Mesendoderm (in vitro differentiated cells): ENCODE measurements at regions not wholly inside any gene's neighbourhood (a gene's known extent, or its start where the extent isn't known, plus 50 kb on each side); places are given as distances from the start of the nearest gene placed in this dataset.

Experiments
- DNase-seq: peaks from one replicate; pipeline ENCODE4 v3.0.0; 2013
- H2AK5ac ChIP-seq: 2 replicates; pipeline ENCODE4 v1.6.1; 2013; ENCODE audit warnings: low read length, inconsistent platforms
- H2BK120ac ChIP-seq: 2 replicates; pipeline ENCODE4 v1.6.1; 2013; ENCODE audit warnings: low read depth, mild to moderate bottlenecking, low read length, moderate library complexity, mixed read lengths
- H2BK15ac ChIP-seq: replicated peaks from 2 replicates; pipeline ENCODE4 v1.6.1; 2013; ENCODE audit warnings: low read depth, mild to moderate bottlenecking, moderate library complexity
- H2BK5ac ChIP-seq: 2 replicates; pipeline ENCODE4 v1.6.1; 2013; ENCODE audit warnings: low read length, inconsistent platforms
- H3K18ac ChIP-seq: 2 replicates; pipeline ENCODE4 v1.6.1; 2013; ENCODE audit warnings: mild to moderate bottlenecking, low read length, mixed read lengths
- H3K23ac ChIP-seq: one replicate; pipeline ENCODE4 v1.6.1; 2013; ENCODE audit warnings: low read length
- H3K27ac ChIP-seq: 2 replicates; pipeline ENCODE4 v1.5.1; 2013; ENCODE audit warnings: low read depth, mild to moderate bottlenecking, inconsistent platforms, low read length, moderate library complexity
- H3K27me3 ChIP-seq: 2 replicates; pipeline ENCODE4 v1.6.1; 2013; ENCODE audit warnings: low read length, control low read depth, mild to moderate bottlenecking, inconsistent platforms; ENCODE audit not compliant: insufficient read depth, poor library complexity
- H3K36me3 ChIP-seq: 2 replicates; pipeline ENCODE4 v1.6.1; 2013; ENCODE audit warnings: low read length, inconsistent platforms; ENCODE audit not compliant: control insufficient read depth, insufficient read depth
- H3K4ac ChIP-seq: one replicate; pipeline ENCODE4 v1.6.1; 2013; ENCODE audit warnings: low read depth, mild to moderate bottlenecking, low read length, moderate library complexity
- H3K4me1 ChIP-seq: 2 replicates; pipeline ENCODE4 v1.6.1; 2013; ENCODE audit warnings: low read depth, low read length, inconsistent platforms; ENCODE audit not compliant: control insufficient read depth
- H3K4me2 ChIP-seq: 2 replicates; pipeline ENCODE4 v1.6.1; 2013; ENCODE audit warnings: low read length
- H3K4me3 ChIP-seq: 2 replicates; pipeline ENCODE4 v1.5.1; 2013; ENCODE audit warnings: mild to moderate bottlenecking, low read length
- H3K56ac ChIP-seq: one replicate; pipeline ENCODE4 v1.6.1; 2013; ENCODE audit warnings: low read length
- H3K79me1 ChIP-seq: 2 replicates; pipeline ENCODE4 v1.6.1; 2013; ENCODE audit warnings: low read length, inconsistent platforms
- H3K79me2 ChIP-seq: 2 replicates; pipeline ENCODE4 v1.6.1; 2013; ENCODE audit warnings: mild to moderate bottlenecking, low read length; ENCODE audit not compliant: control insufficient read depth, insufficient read depth
- H3K9ac ChIP-seq: 2 replicates; pipeline ENCODE4 v1.6.1; 2013; ENCODE audit warnings: low read length, inconsistent platforms
- H4K5ac ChIP-seq: one replicate; pipeline ENCODE4 v1.6.1; 2013; ENCODE audit warnings: low read length
- H4K8ac ChIP-seq: one replicate; pipeline ENCODE4 v1.6.1; 2013; ENCODE audit warnings: low read depth, mild to moderate bottlenecking, control low read depth, low read length, moderate library complexity
- WGBS: extraction: QIAGEN DNeasy Blood & Tissue Kit; methylation state at CpG from one replicate; pipeline ENCODE4 v1.1.7; 2013; ENCODE audit warnings: low lambda C conversion rate, missing lambda C conversion rate; ENCODE audit not compliant: insufficient coverage; ENCODE audit errors: extremely low coverage; 5-methylcytosine and 5-hydroxymethylcytosine counted together

DNA sequence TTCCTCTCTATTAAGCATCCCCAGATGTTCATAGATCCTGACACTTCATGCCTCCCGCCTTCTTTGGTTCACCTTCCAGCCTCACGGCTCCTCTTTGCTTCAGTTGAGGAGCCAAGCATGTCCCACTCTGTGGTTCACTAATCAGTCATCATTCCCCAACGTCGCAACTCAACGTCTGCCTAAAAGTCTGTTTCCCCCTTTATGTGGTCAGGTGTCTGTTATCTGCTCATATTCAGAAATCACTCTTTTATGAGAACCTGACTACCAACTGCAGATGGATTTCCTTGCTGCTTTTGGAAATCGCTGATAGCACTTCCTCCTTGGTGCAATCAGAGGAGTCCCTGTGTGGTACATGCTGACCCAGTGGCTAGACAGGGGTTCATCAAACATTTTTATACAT lies 94.1 kb upstream of the VANGL1 start:
- DNase-seq: no peak
- no peak overlapping the region for H2BK15ac ChIP-seq
- no peak overlapping the region for H3K23ac ChIP-seq
- no peak overlapping the region for H4K8ac ChIP-seq
- no peaks in the 10 kb centered on the region for H3K79me1 ChIP-seq
- no peak overlapping the region for H3K18ac ChIP-seq
- H3K36me3 ChIP-seq: no peaks in the 10 kb centered on the region
- H3K4me3 ChIP-seq: no peak overlapping the region
- H3K56ac ChIP-seq: no peak overlapping the region
- no peak overlapping the region for H3K4ac ChIP-seq
- no peak overlapping the region for H3K27ac ChIP-seq
- H3K27me3 ChIP-seq: no peaks in the 10 kb centered on the region
- H3K9ac ChIP-seq: no peak overlapping the region
- H2BK5ac ChIP-seq: no peak overlapping the region
- H2AK5ac ChIP-seq: no peak overlapping the region
- no CpG with 5 or more reads among the region's 6 CpGs for WGBS
- H3K79me2 ChIP-seq: no peaks in the 10 kb centered on the region
- no peak overlapping the region for H4K5ac ChIP-seq
- no peak overlapping the region for H3K4me2 ChIP-seq
- H2BK120ac ChIP-seq: no peak overlapping the region
- H3K4me1 ChIP-seq: peaks cover 2% of the 10 kb centered on the region

DNA sequence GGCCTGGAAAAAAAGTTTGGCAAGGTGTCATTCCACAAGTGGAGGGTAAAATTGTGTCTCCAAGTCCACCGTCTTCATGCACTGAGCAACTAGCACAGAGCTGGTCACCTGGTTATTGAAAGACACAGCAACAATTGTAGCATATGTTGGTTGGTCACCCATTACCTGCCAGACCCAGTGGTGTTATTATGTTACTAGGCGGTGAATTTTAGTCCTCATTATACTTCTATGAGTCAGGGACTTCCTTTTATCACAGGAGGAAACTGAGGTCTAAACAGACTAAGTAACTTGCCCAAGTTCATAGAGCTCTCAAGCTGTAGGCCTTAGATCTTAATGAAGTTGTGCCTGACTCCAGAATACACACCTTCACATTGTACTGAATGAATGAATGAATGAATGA lies 94.9 kb upstream of the VANGL1 start:
- Histone ChIP-seq H3K9ac (no peak overlapping the region), H2BK5ac (no peak overlapping the region), H3K79me1 (no peaks in the 10 kb centered on the region), H2AK5ac (no peak overlapping the region), H2BK15ac (no peak overlapping the region), H3K27me3 (no peaks in the 10 kb centered on the region), H3K4me1 (peaks cover 2% of the 10 kb centered on the region), H2BK120ac (no peak overlapping the region), H4K5ac (no peak overlapping the region), H3K18ac (no peak overlapping the region), H3K56ac (no peak overlapping the region), H3K4me2 (no peak overlapping the region), H3K79me2 (no peaks in the 10 kb centered on the region), H4K8ac (no peak overlapping the region), H3K4ac (no peak overlapping the region), H3K4me3 (no peak overlapping the region), H3K23ac (no peak overlapping the region), H3K36me3 (no peaks in the 10 kb centered on the region), H3K27ac (no peak overlapping the region)
- no CpG with 5 or more reads among the region's 2 CpGs for WGBS
- DNase-seq: no peak

DNA sequence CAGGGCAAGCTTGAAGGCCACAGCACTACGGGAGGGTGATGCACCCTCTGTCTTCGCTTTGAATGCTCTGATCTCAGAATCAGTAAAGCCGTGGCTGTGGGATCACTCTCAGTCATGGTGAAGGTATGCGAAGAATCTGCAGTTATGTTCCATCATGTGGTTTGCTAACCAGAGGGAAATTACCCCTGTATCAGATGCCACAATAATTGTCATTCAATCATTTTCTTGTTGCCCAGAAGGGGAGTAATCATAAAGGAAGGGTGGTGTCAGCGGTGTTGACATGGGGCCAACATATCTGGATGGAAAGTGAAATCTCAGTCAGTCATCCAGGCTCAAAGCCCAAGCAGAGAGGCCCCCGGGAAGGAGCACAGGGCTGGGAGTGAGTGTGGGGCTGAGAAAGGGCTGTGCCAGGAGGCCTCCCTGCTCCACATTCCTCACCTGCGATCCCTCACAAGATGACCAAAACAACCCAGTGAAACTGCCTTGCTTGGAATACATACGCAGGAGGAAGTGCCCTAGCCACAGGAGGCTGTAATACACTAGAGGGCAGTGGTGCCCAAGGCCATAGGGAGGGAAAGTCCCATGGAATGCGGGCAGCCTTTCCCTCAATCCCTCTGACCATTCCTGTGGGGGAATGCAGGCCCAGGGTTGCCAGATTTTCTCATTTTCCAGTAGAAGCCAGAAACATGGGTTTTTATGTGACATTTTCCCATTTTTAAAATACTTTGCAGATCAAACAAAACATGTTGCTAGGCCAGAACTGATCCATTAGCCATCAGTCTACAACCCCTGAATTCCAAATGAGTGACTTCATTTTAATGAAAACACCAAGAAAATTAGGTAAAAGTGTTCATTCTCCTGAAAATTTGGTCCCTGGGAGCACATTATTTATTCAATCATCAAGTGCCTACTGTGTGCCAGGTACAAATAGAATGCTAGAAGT lies 95.7 kb upstream of the VANGL1 start:
- Histone ChIP-seq H3K4ac (no peak overlapping the region), H3K23ac (no peak overlapping the region), H3K4me2 (no peak overlapping the region), H4K8ac (no peak overlapping the region), H2BK15ac (no peak overlapping the region), H2AK5ac (no peak overlapping the region), H4K5ac (no peak overlapping the region), H2BK120ac (peak overlapping the region; percentile 61), H3K56ac (no peak overlapping the region), H3K18ac (no peak overlapping the region), H3K79me2 (no peaks in the 10 kb centered on the region), H3K79me1 (no peaks in the 10 kb centered on the region), H3K4me1 (peaks cover 2% of the 10 kb centered on the region), H2BK5ac (no peak overlapping the region), H3K9ac (no peak overlapping the region), H3K36me3 (no peaks in the 10 kb centered on the region), H3K4me3 (no peak overlapping the region), H3K27ac (peak overlapping the region; percentile 29), H3K27me3 (no peaks in the 10 kb centered on the region)
- no CpG with 5 or more reads among the region's 9 CpGs for WGBS
- DNase-seq: peak; percentile 99

DNA sequence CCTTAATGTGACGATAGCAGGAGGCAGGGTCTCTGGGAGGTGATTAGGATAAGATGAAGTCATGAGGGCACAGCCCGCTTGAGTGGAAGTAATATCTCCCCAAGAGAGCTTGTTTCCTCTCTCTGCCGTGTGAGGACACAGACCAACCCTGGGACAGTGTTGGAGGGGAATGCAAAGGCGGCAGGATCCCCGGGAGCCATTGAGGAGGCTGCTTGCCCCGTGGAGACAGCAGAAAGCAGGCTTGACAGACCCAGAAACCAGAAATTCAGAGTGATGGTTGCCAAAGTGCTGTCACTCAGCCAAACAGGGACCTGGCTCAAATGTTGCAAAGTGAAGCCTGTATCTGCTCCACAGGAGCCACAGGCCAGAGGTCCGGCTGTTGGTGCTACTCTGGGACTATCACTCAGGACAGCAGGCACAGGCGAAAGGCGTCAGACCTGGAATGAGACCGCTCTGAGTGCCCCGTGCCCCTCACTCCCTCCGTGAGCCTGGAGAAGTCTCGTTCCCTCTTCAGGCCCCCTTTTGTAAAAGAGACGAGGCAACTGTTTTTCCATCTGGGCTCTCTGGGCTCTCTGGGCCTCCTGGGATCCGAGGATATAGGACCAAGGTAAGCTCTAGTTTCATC lies 96.6 kb upstream of the VANGL1 start:
- Histone ChIP-seq H3K79me2 (no peaks in the 10 kb centered on the region), H2BK15ac (no peak overlapping the region), H3K56ac (peak overlapping the region; percentile 18), H2BK5ac (no peak overlapping the region), H3K4me2 (no peak overlapping the region), H3K4me3 (no peak overlapping the region), H2BK120ac (no peak overlapping the region), H3K36me3 (no peaks in the 10 kb centered on the region), H3K27me3 (no peaks in the 10 kb centered on the region), H4K5ac (no peak overlapping the region), H3K23ac (no peak overlapping the region), H3K18ac (peak overlapping the region; percentile 2), H3K79me1 (no peaks in the 10 kb centered on the region), H3K9ac (no peak overlapping the region), H3K4me1 (peaks cover 2% of the 10 kb centered on the region), H3K27ac (peak overlapping the region; percentile 28), H2AK5ac (no peak overlapping the region), H3K4ac (no peak overlapping the region), H4K8ac (no peak overlapping the region)
- no peak for DNase-seq
- no CpG with 5 or more reads among the region's 15 CpGs for WGBS

DNA sequence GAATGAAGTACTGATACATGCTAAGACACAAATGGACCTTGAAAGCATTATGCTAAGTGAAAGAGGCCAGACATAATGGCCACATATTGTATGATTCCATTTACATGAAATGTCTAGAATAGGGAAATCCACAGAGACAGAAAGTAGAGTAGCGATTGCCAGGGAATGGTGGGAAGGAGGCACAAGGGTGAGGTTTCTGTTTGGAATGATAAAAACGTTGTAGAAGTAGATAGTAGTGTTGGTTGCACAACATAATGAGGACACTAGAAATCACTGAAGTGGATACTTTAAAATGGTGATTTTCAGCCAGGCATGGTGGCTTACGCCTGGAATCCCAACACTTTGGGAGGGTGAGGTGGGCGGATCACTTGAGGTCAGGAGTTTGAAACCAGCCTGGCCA lies 97.6 kb upstream of the VANGL1 start:
- Histone ChIP-seq H3K4me2 (no peak overlapping the region), H4K5ac (no peak overlapping the region), H4K8ac (no peak overlapping the region), H3K27ac (no peak overlapping the region), H3K18ac (no peak overlapping the region), H2BK5ac (no peak overlapping the region), H3K79me2 (no peaks in the 10 kb centered on the region), H2BK15ac (no peak overlapping the region), H3K36me3 (no peaks in the 10 kb centered on the region), H3K4me3 (no peak overlapping the region), H3K4me1 (peaks cover 2% of the 10 kb centered on the region), H3K23ac (no peak overlapping the region), H3K79me1 (no peaks in the 10 kb centered on the region), H3K27me3 (no peaks in the 10 kb centered on the region), H2AK5ac (no peak overlapping the region), H3K9ac (no peak overlapping the region), H2BK120ac (no peak overlapping the region), H3K56ac (no peak overlapping the region), H3K4ac (no peak overlapping the region)
- WGBS: 100% methylated on average over 1 of the region's 4 CpGs
- no peak for DNase-seq
